H1 (cell line): ENCODE measurements at regions not wholly inside any gene's neighbourhood (a gene's known extent, or its start where the extent isn't known, plus 50 kb on each side); places are given as distances from the start of the nearest gene placed in this dataset.

Source experiments
- CTCF ChIA-PET: fragments of 300-600 bp; sonication (Branson Sonifier 250); formaldehyde crosslinking; loops from one replicate; lab custom pipeline; 2021; ENCODE audit not compliant: partially characterized antibody; lab: Charles Lee
- POLR2A ChIA-PET: fragments of 300-600 bp; sonication (Branson Sonifier 250); formaldehyde crosslinking; loops from one replicate; lab custom pipeline; 2021; ENCODE audit warnings: inconsistent platforms; ENCODE audit not compliant: partially characterized antibody; lab: Charles Lee
- DNase-seq, 2 experiments: peaks; one replicate each; pipeline versions ENCODE4 v3.0.0 to v3.0.0-alpha.2; 2010 to 2022; ENCODE audit warnings: low spot score in 2 of 2, low read depth in 1 of 2, mixed read lengths in 1 of 2
- FAIRE-seq: peaks from 2 replicates; lab custom pipeline; 2011; peaks lifted over from hg19 to GRCh38; lab: Jason Lieb, UNC
- H2AFZ ChIP-seq: 2 replicates; pipeline ENCODE4 v1.8.1; 2012; ENCODE audit warnings: low read length, inconsistent platforms
- H2AK5ac ChIP-seq: 2 replicates; pipeline ENCODE4 v1.6.1; 2013; ENCODE audit warnings: low read depth, low read length
- H2BK120ac ChIP-seq: replicated peaks from 2 replicates; pipeline ENCODE3; 2013; ENCODE audit warnings: low read depth, low read length, inconsistent platforms
- H2BK12ac ChIP-seq: 2 replicates; pipeline ENCODE4 v1.6.1; 2013; ENCODE audit warnings: low read depth, low read length
- H2BK15ac ChIP-seq: 2 replicates; pipeline ENCODE4 v1.6.1; 2013; ENCODE audit warnings: low read length
- H2BK20ac ChIP-seq: 2 replicates; pipeline ENCODE4 v1.6.1; 2013; ENCODE audit warnings: low read length
- H2BK5ac ChIP-seq: 2 replicates; pipeline ENCODE4 v1.6.1; 2013; ENCODE audit warnings: low read depth, low read length
- H3K14ac ChIP-seq: 2 replicates; pipeline ENCODE4 v1.6.1; 2013; ENCODE audit warnings: inconsistent platforms; ENCODE audit not compliant: insufficient read length
- H3K18ac ChIP-seq: 2 replicates; pipeline ENCODE4 v1.6.1; 2013; ENCODE audit warnings: low read length; ENCODE audit errors: extremely low read depth
- H3K23ac ChIP-seq: 2 replicates; pipeline ENCODE4 v1.6.1; 2013; ENCODE audit warnings: inconsistent platforms; ENCODE audit not compliant: insufficient read length
- H3K23me2 ChIP-seq: 2 replicates; pipeline ENCODE4 v1.6.1; 2013; ENCODE audit warnings: low read depth, low read length
- H3K27ac ChIP-seq: 2 replicates; pipeline ENCODE4 v1.6.1; 2011; ENCODE audit warnings: low read depth, low read length, inconsistent platforms
- H3K27me3 ChIP-seq, 4 experiments: replicated peaks in 1 of 4; 1 replicate in 1 of 4; 2 replicates in 3 of 4; pipeline versions ENCODE4 v1.6.1 to v1.8.1; 2011 to 2013; ENCODE audit warnings: low read length in 3 of 4, mild to moderate bottlenecking in 3 of 4, inconsistent platforms in 2 of 4, mixed read lengths in 2 of 4, moderate library complexity in 1 of 4; ENCODE audit not compliant: control insufficient read depth in 3 of 4, insufficient read depth in 3 of 4; ENCODE audit errors: extremely low read depth in 1 of 4
- H3K36me3 ChIP-seq, 4 experiments: 2 replicates each; pipeline versions ENCODE4 v1.6.1 to v1.8.1; 2011 to 2013; ENCODE audit warnings: mild to moderate bottlenecking in 4 of 4, low read length in 3 of 4, moderate library complexity in 2 of 4, control low read depth in 1 of 4, inconsistent platforms in 1 of 4; ENCODE audit not compliant: insufficient read depth in 4 of 4, control insufficient read depth in 2 of 4
- H3K4ac ChIP-seq: replicated peaks from 2 replicates; pipeline ENCODE3; 2013; ENCODE audit warnings: low read length, low read depth, mixed read lengths, inconsistent platforms; ENCODE audit not compliant: insufficient read length
- H3K4me1 ChIP-seq, 4 experiments: replicated peaks in 1 of 4; 1 replicate in 1 of 4; 2 replicates in 3 of 4; pipeline versions ENCODE4 v1.6.1 to v1.8.1; 2011 to 2013; ENCODE audit warnings: low read length in 3 of 4, inconsistent platforms in 2 of 4, mixed read lengths in 1 of 4; ENCODE audit not compliant: insufficient read depth in 4 of 4, control insufficient read depth in 3 of 4
- H3K4me2 ChIP-seq, 2 experiments: 2 replicates each; pipeline versions ENCODE4 v1.6.1 to v1.8.1; 2011 to 2013; ENCODE audit warnings: low read depth in 2 of 2, low read length in 2 of 2, control low read depth in 1 of 2, inconsistent platforms in 1 of 2, mild to moderate bottlenecking in 1 of 2; ENCODE audit not compliant: insufficient read depth in 1 of 2
- H3K4me3 ChIP-seq, 4 experiments: fragments of 200-600, 300-600 bp in 1 of 4; sonication (generic), shearing (Covaris generic), sonication (Bioruptor Twin) in 1 of 4; 2 replicates each; pipeline versions ENCODE4 v1.5.1 to v1.8.1; 2011 to 2016; ENCODE audit warnings: low read length in 4 of 4, low read depth in 3 of 4, control low read depth in 2 of 4, inconsistent platforms in 2 of 4, mild to moderate bottlenecking in 2 of 4, mixed read lengths in 1 of 4, moderate library complexity in 1 of 4; ENCODE audit not compliant: insufficient read depth in 2 of 4; ENCODE audit errors: extremely low read depth in 1 of 4
- H3K56ac ChIP-seq: replicated peaks from 2 replicates; pipeline ENCODE3; 2013; ENCODE audit warnings: low read depth, mild to moderate bottlenecking, mixed read lengths, low read length, inconsistent platforms; ENCODE audit not compliant: insufficient read length
- H3K79me1 ChIP-seq: 2 replicates; pipeline ENCODE4 v1.6.1; 2013; ENCODE audit warnings: low read depth, low read length, control low read depth
- H3K79me2 ChIP-seq, 2 experiments: 2 replicates each; pipeline versions ENCODE4 v1.6.1 to v1.8.1; 2012 to 2013; ENCODE audit warnings: low read length in 2 of 2, mild to moderate bottlenecking in 2 of 2, inconsistent platforms in 1 of 2; ENCODE audit not compliant: insufficient read depth in 2 of 2, control insufficient read depth in 1 of 2
- H3K9ac ChIP-seq, 4 experiments: replicated peaks in 1 of 4; 1 replicate in 1 of 4; 2 replicates in 3 of 4; pipeline versions ENCODE4 v1.6.1 to v1.8.1; 2011 to 2013; ENCODE audit warnings: low read depth in 3 of 4, low read length in 3 of 4, control low read depth in 2 of 4, mild to moderate bottlenecking in 2 of 4, moderate library complexity in 2 of 4, inconsistent platforms in 1 of 4; ENCODE audit errors: extremely low read depth in 1 of 4
- H3K9me3 ChIP-seq, 2 experiments: 2 replicates each; pipeline versions ENCODE4 v1.6.1 to v1.8.1; 2012 to 2013; ENCODE audit warnings: mild to moderate bottlenecking in 2 of 2, moderate library complexity in 2 of 2, control low read depth in 1 of 2, inconsistent platforms in 1 of 2, low read depth in 1 of 2, low read length in 1 of 2, mixed read lengths in 1 of 2; ENCODE audit not compliant: insufficient read depth in 2 of 2
- H4K20me1 ChIP-seq, 2 experiments: replicated peaks in 1 of 2; 2 replicates each; pipeline versions ENCODE3 to v1.8.1; 2011 to 2013; ENCODE audit warnings: inconsistent platforms in 2 of 2, low read length in 2 of 2, mild to moderate bottlenecking in 1 of 2; ENCODE audit not compliant: insufficient read depth in 2 of 2, control insufficient read depth in 1 of 2
- H4K5ac ChIP-seq: 2 replicates; pipeline ENCODE4 v1.6.1; 2013; ENCODE audit warnings: low read length, low read depth, mixed read lengths, inconsistent platforms; ENCODE audit not compliant: insufficient read length
- H4K8ac ChIP-seq: 2 replicates; pipeline ENCODE4 v1.8.0; 2013; ENCODE audit warnings: mild to moderate bottlenecking, moderate library complexity, low read length, inconsistent platforms; ENCODE audit not compliant: insufficient read depth; ENCODE audit errors: extremely low read depth
- H4K91ac ChIP-seq: replicated peaks from 2 replicates; pipeline ENCODE3; 2013; ENCODE audit warnings: low read length, mixed read lengths, inconsistent platforms; ENCODE audit not compliant: insufficient read length
- EZH2 ChIP-seq: fragments of 200-600 bp; sonication (generic); IDR thresholded peaks from 2 replicates; pipeline ENCODE4 v1.7.1; 2012; ENCODE audit warnings: low read depth, mild to moderate bottlenecking, moderate library complexity, low read length, inconsistent platforms; ENCODE audit not compliant: severe bottlenecking
- KDM1A ChIP-seq: fragments of 200-600, 300-600 bp; sonication (generic); IDR thresholded peaks from 2 replicates; pipeline ENCODE4 v1.7.1; 2016; ENCODE audit warnings: mild to moderate bottlenecking, low read length, borderline replicate concordance
- KDM5A ChIP-seq: fragments of 200-600 bp; IDR thresholded peaks from 2 replicates; pipeline ENCODE4 v1.7.1; 2012; ENCODE audit warnings: mild to moderate bottlenecking, low read length, inconsistent platforms, mixed read lengths
- NRF1 ChIP-seq: IDR thresholded peaks from 2 replicates; pipeline ENCODE4 v1.6.1; 2011; ENCODE audit warnings: mild to moderate bottlenecking, low read depth, low read length, improper control_type of control experiment
- RBBP5 ChIP-seq: IDR thresholded peaks from 2 replicates; pipeline ENCODE4 v1.7.1; 2012; ENCODE audit warnings: low read depth, mild to moderate bottlenecking, inconsistent platforms, low read length, moderate library complexity, borderline replicate concordance
- RFX5 ChIP-seq: IDR thresholded peaks from 2 replicates; pipeline ENCODE4 v1.6.1; 2011; ENCODE audit warnings: low read depth, low read length, improper control_type of control experiment, borderline replicate concordance
- SIRT6 ChIP-seq: IDR thresholded peaks from one replicate; pipeline ENCODE4 v1.7.1; 2012; ENCODE audit warnings: low read length, inconsistent platforms
- TAF1 ChIP-seq: IDR thresholded peaks from 2 replicates; pipeline ENCODE4 v1.6.1; 2011; ENCODE audit warnings: mild to moderate bottlenecking, low read depth, low read length
- TCF12 ChIP-seq: IDR thresholded peaks from 2 replicates; pipeline ENCODE4 v1.6.1; 2011; ENCODE audit warnings: low read depth, mild to moderate bottlenecking, low read length
- WGBS, 2 experiments: shearing (Covaris generic) in 1 of 2; methylation state at CpG; one replicate each; pipeline versions ENCODE4 v1.1.6 to v1.1.7; 2013 to 2015; ENCODE audit warnings: low lambda C conversion rate in 2 of 2, mixed read lengths in 2 of 2, inconsistent platforms in 1 of 2, low coverage in 1 of 2, missing lambda C conversion rate in 1 of 2; ENCODE audit not compliant: insufficient replicate concordance in 2 of 2, insufficient coverage in 1 of 2, insufficient read length in 1 of 2; ENCODE audit errors: extremely low coverage in 1 of 2, missing lambda C conversion rate in 1 of 2; 5-methylcytosine and 5-hydroxymethylcytosine counted together
- TF ChIP-seq, protein P1 (sequence below), 3 experiments: IDR thresholded peaks; 1 replicate in 2 of 3; 2 replicates in 1 of 3; pipeline versions ENCODE4 v1.5.1 to v1.6.1; 2011; ENCODE audit warnings: low read length in 3 of 3, mild to moderate bottlenecking in 3 of 3, inconsistent platforms in 2 of 3, low read depth in 1 of 3, moderate library complexity in 1 of 3; ENCODE audit not compliant: insufficient read depth in 1 of 3; ENCODE audit errors: control extremely low read depth in 1 of 3
- TF ChIP-seq, protein P2 (sequence below): IDR thresholded peaks from 2 replicates; pipeline ENCODE4 v1.6.1; 2012; ENCODE audit warnings: inconsistent platforms

DNA sequence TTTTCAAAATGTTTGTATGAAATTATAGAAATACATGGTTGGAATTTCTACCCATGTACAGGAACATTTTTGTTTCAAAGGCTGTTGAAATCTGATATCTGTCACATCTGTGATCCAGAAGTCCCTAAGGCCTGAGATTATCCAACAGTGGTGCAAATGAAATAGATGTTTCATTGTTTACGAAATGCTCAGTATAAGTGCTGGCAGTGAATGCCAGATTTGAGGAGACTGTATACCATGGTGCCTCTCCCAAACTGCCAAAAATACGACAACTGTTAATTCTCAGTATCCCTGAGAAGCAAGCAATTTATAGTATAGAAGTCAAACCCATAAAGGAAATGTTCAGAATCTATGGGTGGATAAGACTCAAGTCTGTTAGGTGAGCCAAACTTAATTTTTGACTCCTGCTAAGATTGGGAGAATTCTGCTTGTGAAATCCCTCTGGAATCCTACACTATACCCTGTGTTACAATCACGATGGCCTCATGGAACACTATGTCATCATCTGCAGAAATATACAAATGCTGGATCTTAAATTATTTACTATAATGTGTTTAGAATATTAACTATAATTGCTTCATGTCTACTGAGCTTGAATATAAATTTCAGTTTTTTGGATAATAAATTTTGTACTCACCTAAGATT lies 71.2 kb upstream of the DOCK10 start:
- Histone ChIP-seq H3K4me3 (no peak overlapping the region), H3K9me3 (no peaks in the 10 kb centered on the region), H4K91ac (no peak overlapping the region), H3K18ac (no peak overlapping the region), H3K14ac (no peak overlapping the region), H2BK5ac (no peak overlapping the region), H2BK12ac (no peak overlapping the region), H3K79me1 (no peaks in the 10 kb centered on the region), H2BK15ac (no peak overlapping the region), H3K23ac (no peak overlapping the region), H3K9ac (no peak overlapping the region), H3K36me3 (no peaks in the 10 kb centered on the region), H3K27me3 (no peaks in the 10 kb centered on the region), H3K56ac (no peak overlapping the region), H4K20me1 (no peaks in the 10 kb centered on the region), H2AK5ac (no peak overlapping the region), H4K8ac (no peak overlapping the region), H3K4me1 (no peaks in the 10 kb centered on the region), H3K23me2 (no peaks in the 10 kb centered on the region), H3K79me2 (no peaks in the 10 kb centered on the region), H2BK20ac (no peak overlapping the region), H3K4me2 (no peak overlapping the region), H2AFZ (no peak overlapping the region), H4K5ac (no peak overlapping the region), H2BK120ac (no peak overlapping the region), H3K4ac (no peak overlapping the region), H3K27ac (no peak overlapping the region)
- CTCF ChIA-PET = no interaction called here
- FAIRE-seq (no peak), DNase-seq (no peak)
- 90% methylated on average over 3 of the region's 3 CpGs; no CpG with 5 or more reads in 1 of the 2 experiments for WGBS, 2 experiments
- POLR2A ChIA-PET = no interaction called here
- TF ChIP-seq, protein P1, sequence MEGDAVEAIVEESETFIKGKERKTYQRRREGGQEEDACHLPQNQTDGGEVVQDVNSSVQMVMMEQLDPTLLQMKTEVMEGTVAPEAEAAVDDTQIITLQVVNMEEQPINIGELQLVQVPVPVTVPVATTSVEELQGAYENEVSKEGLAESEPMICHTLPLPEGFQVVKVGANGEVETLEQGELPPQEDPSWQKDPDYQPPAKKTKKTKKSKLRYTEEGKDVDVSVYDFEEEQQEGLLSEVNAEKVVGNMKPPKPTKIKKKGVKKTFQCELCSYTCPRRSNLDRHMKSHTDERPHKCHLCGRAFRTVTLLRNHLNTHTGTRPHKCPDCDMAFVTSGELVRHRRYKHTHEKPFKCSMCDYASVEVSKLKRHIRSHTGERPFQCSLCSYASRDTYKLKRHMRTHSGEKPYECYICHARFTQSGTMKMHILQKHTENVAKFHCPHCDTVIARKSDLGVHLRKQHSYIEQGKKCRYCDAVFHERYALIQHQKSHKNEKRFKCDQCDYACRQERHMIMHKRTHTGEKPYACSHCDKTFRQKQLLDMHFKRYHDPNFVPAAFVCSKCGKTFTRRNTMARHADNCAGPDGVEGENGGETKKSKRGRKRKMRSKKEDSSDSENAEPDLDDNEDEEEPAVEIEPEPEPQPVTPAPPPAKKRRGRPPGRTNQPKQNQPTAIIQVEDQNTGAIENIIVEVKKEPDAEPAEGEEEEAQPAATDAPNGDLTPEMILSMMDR (IDR thresholded peaks at IDR 0.05; ENCODE audit: control extremely low read depth in 1 of 3, insufficient read depth in 1 of 3, low read depth in 1 of 3, low read length in 3 of 3) = no peak
- TF ChIP-seq TAF1 (no peak), RFX5 (no peak), SIRT6 (no peak), RBBP5 (no peak), TCF12 (no peak), KDM5A (no peak), KDM1A (no peak), EZH2 (no peak), NRF1 (no peak)
- TF ChIP-seq, protein P2, sequence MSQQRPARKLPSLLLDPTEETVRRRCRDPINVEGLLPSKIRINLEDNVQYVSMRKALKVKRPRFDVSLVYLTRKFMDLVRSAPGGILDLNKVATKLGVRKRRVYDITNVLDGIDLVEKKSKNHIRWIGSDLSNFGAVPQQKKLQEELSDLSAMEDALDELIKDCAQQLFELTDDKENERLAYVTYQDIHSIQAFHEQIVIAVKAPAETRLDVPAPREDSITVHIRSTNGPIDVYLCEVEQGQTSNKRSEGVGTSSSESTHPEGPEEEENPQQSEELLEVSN = no peak
